M059J (cell line): ENCODE measurements at regions not wholly inside any gene's neighbourhood (a gene's known extent, or its start where the extent isn't known, plus 50 kb on each side); places are given as distances from the start of the nearest gene placed in this dataset.

ENCODE experiments used
- DNase-seq: peaks from one replicate; pipeline ENCODE4 v3.0.0-alpha.2; 2012; ENCODE audit warnings: low read depth

GRCh38 chr11:92789761-92790160, 179.7 kb upstream of the MTNR1B start:
- DNase-seq, result no peak

GRCh38 chr11:92790366-92790765, 179.1 kb upstream of the MTNR1B start:
- DNase-seq, result no peak

- no peak for DNase-seq
These were observed 178.4 kb upstream of the MTNR1B start for GRCh38 chr11:92790926-92791616.

GRCh38 chr11:92791886-92792285, 177.6 kb upstream of the MTNR1B start:
- DNase-seq, result no peak

GRCh38 chr11:92793189-92793588, 176.3 kb upstream of the MTNR1B start:
- DNase-seq, result no peak

- no peak for DNase-seq
These were observed 174.7 kb upstream of the MTNR1B start for GRCh38 chr11:92794783-92795182.

GRCh38 chr11:92796744-92797143, 172.7 kb upstream of the MTNR1B start:
- no peak for DNase-seq

GRCh38 chr11:92797874-92798273, 171.6 kb upstream of the MTNR1B start:
- DNase-seq, result no peak

GRCh38 chr11:92801685-92802084, 167.8 kb upstream of the MTNR1B start:
- DNase-seq, result no peak

GRCh38 chr11:92802644-92803043, 166.8 kb upstream of the MTNR1B start:
- DNase-seq, result no peak

- no peak for DNase-seq
These were observed 166.1 kb upstream of the MTNR1B start for GRCh38 chr11:92803391-92803790.

GRCh38 chr11:92804388-92804966, 165.0 kb upstream of the MTNR1B start:
- no peak for DNase-seq

GRCh38 chr11:92808022-92808421, 161.4 kb upstream of the MTNR1B start:
- no peak for DNase-seq

GRCh38 chr11:92810423-92811064, 158.9 kb upstream of the MTNR1B start:
- DNase-seq, result no peak

- DNase-seq, result no peak
These were observed 158.1 kb upstream of the MTNR1B start for GRCh38 chr11:92811341-92811740.

GRCh38 chr11:92812841-92813240, 156.6 kb upstream of the MTNR1B start:
- DNase-seq, result no peak

- no peak for DNase-seq
These were observed 149.6 kb upstream of the MTNR1B start for GRCh38 chr11:92819830-92820229.

- no peak for DNase-seq
These were observed 148.6 kb upstream of the MTNR1B start for GRCh38 chr11:92820860-92821259.

GRCh38 chr11:92822410-92822809, 147.0 kb upstream of the MTNR1B start:
- no peak for DNase-seq

- DNase-seq, result peak; percentile 31
These were observed 143.3 kb upstream of the MTNR1B start for GRCh38 chr11:92826136-92826535.

- no peak for DNase-seq
These were observed 142.8 kb upstream of the MTNR1B start for GRCh38 chr11:92826603-92827002.

GRCh38 chr11:92827132-92827531, 142.3 kb upstream of the MTNR1B start:
- no peak for DNase-seq

- DNase-seq, result no peak
These were observed 140.9 kb upstream of the MTNR1B start for GRCh38 chr11:92828556-92828955.
